K562 (cell line): ENCODE measurements at regions not wholly inside any gene's neighbourhood (a gene's known extent, or its start where the extent isn't known, plus 50 kb on each side); places are given as distances from the start of the nearest gene placed in this dataset.

Experiments used
- ATAC-seq: fragments of 200-7000 bp; cut with Tn5 transposase; 3 replicates; pipeline ENCODE4 v1.9.1; 2020; ENCODE audit warnings: moderate library complexity
- BruUV-seq: library from RNA; stranded (reverse); fragments of 400-500 nt; replicated peaks from 2 replicates; lab custom pipeline; 2021; lab: Mats Ljungman, UMichigan
- CTCF ChIA-PET: fragments of 300-600 bp; formaldehyde crosslinking; extraction: SDS; loops from one replicate; lab custom pipeline; 2021; ENCODE audit warnings: low intra/inter-chr PET ratio; lab: Yijun Ruan, JAX
- POLR2A ChIA-PET: fragments of 300-600, 350-650 bp; sonication (Branson Sonifier 250); formaldehyde crosslinking; extraction: SDS; loops from one replicate; lab custom pipeline; 2021; ENCODE audit warnings: antibody characterized with exemption, inconsistent platforms; lab: Yijun Ruan, JAX
- DNase-seq, 4 experiments: peaks; one replicate each; pipeline versions ENCODE4 v3.0.0 to v3.0.0-alpha.2; 2011 to 2018; ENCODE audit warnings: low spot score in 3 of 4, mixed read lengths in 3 of 4; ENCODE audit errors: extremely low read depth in 1 of 4
- FAIRE-seq: peaks from 2 replicates; lab custom pipeline; 2011; peaks lifted over from hg19 to GRCh38; lab: Jason Lieb, UNC
- H2AFZ ChIP-seq: 2 replicates; pipeline ENCODE4 v1.6.0; 2011; ENCODE audit warnings: low read depth, low read length, control low read depth, inconsistent platforms
- H3K27ac ChIP-seq: fragments of 200-600 bp; 3 replicates; pipeline ENCODE4 v1.8.0; 2011; ENCODE audit warnings: low read depth, mild to moderate bottlenecking, control low read depth, inconsistent platforms, low read length, moderate library complexity, mixed read lengths; ENCODE audit errors: extremely low read depth
- H3K27me3 ChIP-seq, 2 experiments: fragments of 300-600 bp in 1 of 2; 2 replicates in 1 of 2; 3 replicates in 1 of 2; pipeline versions ENCODE4 v1.6.0 to v1.8.0; 2011; ENCODE audit warnings: inconsistent platforms in 2 of 2, low read length in 2 of 2, mild to moderate bottlenecking in 1 of 2, mixed read lengths in 1 of 2, moderate library complexity in 1 of 2; ENCODE audit not compliant: control insufficient read depth in 2 of 2, insufficient read depth in 2 of 2
- H3K36me3 ChIP-seq: fragments of 300-600 bp; 3 replicates; pipeline ENCODE4 v1.8.0; 2011; ENCODE audit warnings: mild to moderate bottlenecking, low read length, inconsistent platforms; ENCODE audit not compliant: control insufficient read depth, insufficient read depth
- H3K4me1 ChIP-seq, 2 experiments: fragments of 200-600 bp in 1 of 2; replicated peaks in 1 of 2; 2 replicates in 1 of 2; 3 replicates in 1 of 2; pipeline versions ENCODE4 v1.5.1 to v1.8.0; 2011; ENCODE audit warnings: inconsistent platforms in 2 of 2, low read length in 2 of 2, mild to moderate bottlenecking in 1 of 2, mixed read lengths in 1 of 2, moderate library complexity in 1 of 2; ENCODE audit not compliant: control insufficient read depth in 2 of 2, insufficient read depth in 2 of 2
- H3K4me2 ChIP-seq: 2 replicates; pipeline ENCODE4 v1.6.1; 2011; ENCODE audit warnings: low read length, control low read depth, inconsistent platforms, mixed read lengths; ENCODE audit not compliant: insufficient read depth
- H3K4me3 ChIP-seq: fragments of 200-600 bp; sonication (generic), shearing (Covaris generic); 2 replicates; pipeline ENCODE4 v1.5.1; 2016; ENCODE audit warnings: control low read depth, inconsistent platforms
- H3K79me2 ChIP-seq: fragments of 200-600 bp; 3 replicates; pipeline ENCODE4 v1.8.0; 2011; ENCODE audit warnings: low read length, inconsistent platforms; ENCODE audit not compliant: control insufficient read depth, insufficient read depth
- H3K9ac ChIP-seq, 2 experiments: 2 replicates each; pipeline versions ENCODE4 v1.6.0 to v1.6.1; 2011; ENCODE audit warnings: low read depth in 2 of 2, low read length in 2 of 2, control low read depth in 1 of 2, inconsistent platforms in 1 of 2, mild to moderate bottlenecking in 1 of 2, mixed read lengths in 1 of 2; ENCODE audit not compliant: insufficient read depth in 1 of 2
- H3K9me1 ChIP-seq: one replicate; pipeline ENCODE4 v1.6.0; 2011; ENCODE audit warnings: inconsistent platforms, mild to moderate bottlenecking, low read length, moderate library complexity; ENCODE audit not compliant: control insufficient read depth, insufficient read depth
- H3K9me3 ChIP-seq: replicated peaks from 2 replicates; pipeline ENCODE4 v1.5.1; 2011; ENCODE audit warnings: low read depth, low read length, inconsistent platforms; ENCODE audit not compliant: control insufficient read depth, insufficient read depth
- H4K20me1 ChIP-seq: replicated peaks from 2 replicates; pipeline ENCODE4 v1.6.1; 2011; ENCODE audit warnings: low read length, inconsistent platforms, mixed read lengths; ENCODE audit not compliant: control insufficient read depth, insufficient read depth
- BCLAF1 ChIP-seq, 2 experiments: fragments of 450-650 bp in 1 of 2; IDR thresholded peaks; 2 replicates each; pipeline ENCODE4 v1.6.1; 2011 to 2017; ENCODE audit warnings: low read depth in 2 of 2, antibody characterized with exemption in 1 of 2, borderline replicate concordance in 1 of 2, low read length in 1 of 2, mild to moderate bottlenecking in 1 of 2, mixed read lengths in 1 of 2; ENCODE audit not compliant: control insufficient read depth in 1 of 2
- ELK3 ChIP-seq: fragments of 450-650 bp; formaldehyde crosslinking; IDR thresholded peaks from 2 replicates; pipeline ENCODE4 v1.4.0; 2020; ENCODE audit warnings: mild to moderate bottlenecking
- HEY1 ChIP-seq: fragments of 250-450 bp; sonication (Bioruptor Pico); IDR thresholded peaks from 2 replicates; pipeline ENCODE4 v1.5.0; 2020; ENCODE audit warnings: mild to moderate bottlenecking, moderate library complexity, borderline replicate concordance
- KDM5B ChIP-seq: fragments of 200-600 bp; sonication (generic); IDR thresholded peaks from 2 replicates; pipeline ENCODE4 v1.6.1; 2012; ENCODE audit warnings: low read depth, mild to moderate bottlenecking, moderate library complexity, low read length, control low read depth, inconsistent platforms; ENCODE audit not compliant: insufficient replicate concordance
- MYC ChIP-seq, 2 experiments: fragments of 250-450 bp in 1 of 2; sonication (Bioruptor Pico) in 1 of 2; IDR thresholded peaks; 2 replicates each; pipeline versions ENCODE4 v1.5.1 to v1.6.1; 2012 to 2021; ENCODE audit warnings: low read depth in 2 of 2, borderline replicate concordance in 1 of 2, improper control_type of control experiment in 1 of 2, low read length in 1 of 2, mild to moderate bottlenecking in 1 of 2, moderate library complexity in 1 of 2
- NR0B1 ChIP-seq: fragments of 450-650 bp; IDR thresholded peaks from one replicate; pipeline ENCODE4 v1.6.1; 2018; ENCODE audit warnings: mild to moderate bottlenecking, moderate library complexity; ENCODE audit not compliant: partially characterized antibody
- PATZ1 ChIP-seq: fragments of 250-450 bp; sonication (Bioruptor Pico); IDR thresholded peaks from 2 replicates; pipeline ENCODE4 v1.5.0; 2020; ENCODE audit warnings: mild to moderate bottlenecking, borderline replicate concordance
- RBBP5 ChIP-seq: fragments of 200-600 bp; sonication (generic); IDR thresholded peaks from 2 replicates; pipeline ENCODE4 v1.6.1; 2012; ENCODE audit warnings: borderline replicate concordance, mild to moderate bottlenecking, low read length, control low read depth, inconsistent platforms; ENCODE audit not compliant: insufficient read depth, poor library complexity, severe bottlenecking
- RNF2 ChIP-seq: sonication (generic); IDR thresholded peaks from 2 replicates; pipeline ENCODE4 v1.6.1; 2016
- SNRNP70 ChIP-seq: fragments of 200-400 bp; formaldehyde crosslinking; optimal IDR thresholded peaks from 2 replicates; pipeline ENCODE3; 2017; ENCODE audit warnings: low read depth, low read length
- ZNF121 ChIP-seq: sonication (generic); formaldehyde crosslinking; conservative IDR thresholded peaks from 2 replicates; pipeline ENCODE4 v1.8.0; 2022; ENCODE audit warnings: missing genetic modification reagents
- ZNF384 ChIP-seq: IDR thresholded peaks from 2 replicates; pipeline ENCODE4 v1.6.1; 2012; ENCODE audit warnings: low read depth, low read length, improper control_type of control experiment
- ZNF764 ChIP-seq: fragments of 250-450 bp; sonication (Bioruptor Pico); IDR thresholded peaks from 2 replicates; pipeline ENCODE4 v1.4.0; 2020; ENCODE audit warnings: low read depth, mild to moderate bottlenecking, moderate library complexity
- WGBS: fragments of 100-300 bp; shearing (Covaris generic); methylation state at CpG from one replicate; pipeline ENCODE4 v1.1.6; 2016; ENCODE audit warnings: low coverage, mixed read lengths; ENCODE audit not compliant: insufficient coverage; ENCODE audit errors: missing lambda C conversion rate; 5-methylcytosine and 5-hydroxymethylcytosine counted together
- in situ Hi-C: fragments of 300-500 bp; cut with MboI; formaldehyde crosslinking; loops from 4 replicates; pipeline ENCODE4 v1.15.0; 2018; ENCODE audit warnings: inconsistent platforms, mixed read lengths
- intact Hi-C: fragments of 100-400 bp; cut with micrococcal nuclease; formaldehyde crosslinking; loops from 2 replicates; pipeline ENCODE4 v1.14.2; 2022

- H3K9me3 ChIP-seq = no peaks in the 10 kb centered on the region
- ATAC-seq = no peak
- ChIA-PET CTCF (no interaction called here), POLR2A (no interaction called here)
- H3K79me2 ChIP-seq = no peaks in the 10 kb centered on the region
- H3K27ac ChIP-seq = no peak overlapping the region
- intact Hi-C loops = no loop called here
- H2AFZ ChIP-seq = no peak overlapping the region
- no peak overlapping the region for H3K4me3 ChIP-seq
- 0% methylated on average over 1 of the region's 1 CpG for WGBS
- no peaks in the 10 kb centered on the region for H3K36me3 ChIP-seq
- FAIRE-seq = no peak
- no TSS peak for BruUV-seq
- H3K9ac ChIP-seq = no peak overlapping the region
- H3K4me1 ChIP-seq = no peaks in the 10 kb centered on the region
- no peak overlapping the region for H3K4me2 ChIP-seq
- peaks cover 0 to 19% of the 10 kb centered on the region in 2 experiments; a peak in 2 of 5 replicates for H3K27me3 ChIP-seq
- H3K9me1 ChIP-seq = no peaks in the 10 kb centered on the region
- DNase-seq = no peak
- no peaks in the 10 kb centered on the region for H4K20me1 ChIP-seq
- in situ Hi-C loops = no loop called here
- TF ChIP-seq BCLAF1 (IDR thresholded peaks at IDR 0.05; ENCODE audit: borderline replicate concordance in 1 of 2, control insufficient read depth in 1 of 2, low read depth in 2 of 2, low read length in 1 of 2) (no peak), HEY1 (CRISPR knock-in tag) (no peak), NR0B1 (no peak), ZNF384 (no peak), MYC (IDR thresholded peaks at IDR 0.05; ENCODE audit: low read depth, low read length) (no peak), MYC (CRISPR knock-in tag; IDR thresholded peaks at IDR 0.05; ENCODE audit: borderline replicate concordance, low read depth) (no peak), RNF2 (no peak), RBBP5 (no peak), SNRNP70 (no peak), PATZ1 (CRISPR knock-in tag) (no peak), ELK3 (no peak), ZNF121 (CRISPR knock-in tag) (no peak), KDM5B (no peak), ZNF764 (CRISPR knock-in tag) (no peak)
These were observed 68.7 kb upstream of the IRX3 start for GRCh38 chr16:54355251-54355650.
